HepG2 (cell line): ENCODE measurements at regions not wholly inside any gene's neighbourhood (a gene's known extent, or its start where the extent isn't known, plus 50 kb on each side); places are given as distances from the start of the nearest gene placed in this dataset.

Source experiments
- ATAC-seq: fragments of 200-7000 bp; cut with Tn5 transposase; 3 replicates; pipeline ENCODE4 v1.9.1; 2020; ENCODE audit warnings: mild to moderate bottlenecking, moderate library complexity
- BruUV-seq: library from RNA; stranded (reverse); fragments of 400-500 nt; replicated peaks from 2 replicates; lab custom pipeline; 2021; lab: Mats Ljungman, UMichigan
- CTCF ChIA-PET: fragments of 300-600 bp; formaldehyde crosslinking; extraction: SDS; loops from one replicate; lab custom pipeline; 2021; ENCODE audit warnings: low total read pairs, inconsistent platforms, low intra/inter-chr PET ratio; lab: Yijun Ruan, JAX
- POLR2A ChIA-PET: fragments of 350-600 bp; sonication (Branson Sonifier 250); formaldehyde crosslinking; loops from one replicate; lab custom pipeline; 2020; ENCODE audit warnings: antibody characterized with exemption, inconsistent platforms; lab: Yijun Ruan, JAX
- DNase-seq: peaks from one replicate; pipeline ENCODE4 v3.0.0-alpha.2; 2015; ENCODE audit warnings: low spot score
- FAIRE-seq: peaks from 3 replicates; lab custom pipeline; 2011; peaks lifted over from hg19 to GRCh38; lab: Jason Lieb, UNC
- H2AFZ ChIP-seq: one replicate; pipeline ENCODE4 v1.6.1; 2011; ENCODE audit warnings: low read length, inconsistent platforms
- H3K27ac ChIP-seq: fragments of 300-600 bp; 3 replicates; pipeline ENCODE4 v1.8.0; 2011; ENCODE audit warnings: mixed run types, mild to moderate bottlenecking, mixed read lengths, low read length, inconsistent platforms; ENCODE audit not compliant: insufficient read depth; ENCODE audit errors: extremely low read length
- H3K27me3 ChIP-seq, 2 experiments: fragments of 200-600 bp in 1 of 2; 2 replicates in 1 of 2; 3 replicates in 1 of 2; pipeline versions ENCODE4 v1.6.0 to v1.8.0; 2011; ENCODE audit warnings: low read length in 2 of 2, mild to moderate bottlenecking in 2 of 2, moderate library complexity in 2 of 2, inconsistent platforms in 1 of 2; ENCODE audit not compliant: insufficient read depth in 2 of 2, control insufficient read depth in 1 of 2
- H3K36me3 ChIP-seq, 2 experiments: fragments of 200-600 bp in 1 of 2; replicated peaks in 1 of 2; 2 replicates in 1 of 2; 3 replicates in 1 of 2; pipeline versions ENCODE4 v1.5.1 to v1.8.0; 2011; ENCODE audit warnings: low read length in 2 of 2, inconsistent platforms in 1 of 2; ENCODE audit not compliant: insufficient read depth in 2 of 2, control insufficient read depth in 1 of 2
- H3K4me1 ChIP-seq: 2 replicates; pipeline ENCODE4 v1.5.1; 2012; ENCODE audit warnings: low read length, inconsistent platforms; ENCODE audit not compliant: insufficient read depth
- H3K4me2 ChIP-seq: 2 replicates; pipeline ENCODE4 v1.6.0; 2011; ENCODE audit warnings: low read depth, low read length, inconsistent platforms
- H3K4me3 ChIP-seq, 3 experiments: fragments of 200-600 bp in 1 of 3; sonication (generic), shearing (Covaris generic) in 1 of 3; replicated peaks in 1 of 3; 2 replicates each; pipeline ENCODE4 v1.5.1; 2011 to 2016; ENCODE audit warnings: low read length in 3 of 3, inconsistent platforms in 2 of 3, low read depth in 2 of 3, mild to moderate bottlenecking in 2 of 3, control low read depth in 1 of 3, mixed read lengths in 1 of 3; ENCODE audit not compliant: insufficient read depth in 1 of 3
- H3K79me2 ChIP-seq: one replicate; pipeline ENCODE4 v1.6.1; 2011; ENCODE audit warnings: low read length, inconsistent platforms; ENCODE audit not compliant: insufficient read depth
- H3K9ac ChIP-seq: 2 replicates; pipeline ENCODE4 v1.6.0; 2011; ENCODE audit warnings: mild to moderate bottlenecking, low read depth, low read length, inconsistent platforms; ENCODE audit not compliant: insufficient read depth
- H3K9me3 ChIP-seq: 2 replicates; pipeline ENCODE4 v1.5.1; 2012; ENCODE audit warnings: mild to moderate bottlenecking, low read length
- H4K20me1 ChIP-seq: 2 replicates; pipeline ENCODE4 v1.6.0; 2011; ENCODE audit warnings: inconsistent platforms, mild to moderate bottlenecking, low read length, moderate library complexity; ENCODE audit not compliant: insufficient read depth
- ARNT ChIP-seq: fragments of 450-650 bp; IDR thresholded peaks from 2 replicates; pipeline ENCODE4 v1.6.1; 2017
- CBX2 ChIP-seq, 2 experiments: fragments of 200-600 bp in 1 of 2; sonication (generic); formaldehyde crosslinking in 1 of 2; IDR thresholded peaks; 2 replicates each; pipeline versions ENCODE4 v1.7.0 to v1.8.1; 2018 to 2022; ENCODE audit warnings: low read depth in 2 of 2, low read length in 1 of 2, mild to moderate bottlenecking in 1 of 2, missing genetic modification reagents in 1 of 2
- FOXM1 ChIP-seq: sonication (generic); formaldehyde crosslinking; IDR thresholded peaks from 2 replicates; pipeline ENCODE4 v1.5.0; 2020; ENCODE audit warnings: missing genetic modification reagents
- HNRNPH1 ChIP-seq: fragments of 200-400 bp; formaldehyde crosslinking; optimal IDR thresholded peaks from 2 replicates; pipeline ENCODE3; 2017; ENCODE audit warnings: mild to moderate bottlenecking, low read depth, low read length
- HOXD1 ChIP-seq: sonication (generic); formaldehyde crosslinking; IDR thresholded peaks from 2 replicates; pipeline ENCODE4 v1.5.0; 2020; ENCODE audit warnings: missing genetic modification reagents
- MBNL3 ChIP-seq: fragments of 250-450 bp; sonication (Bioruptor Pico); conservative IDR thresholded peaks from 2 replicates; pipeline ENCODE4 v1.8.0; 2022; ENCODE audit warnings: mild to moderate bottlenecking, inconsistent platforms
- MTA3 ChIP-seq: sonication (generic); formaldehyde crosslinking; IDR thresholded peaks from 2 replicates; pipeline ENCODE4 v1.4.0; 2020; ENCODE audit warnings: missing genetic modification reagents
- NAIF1 ChIP-seq: sonication (generic); formaldehyde crosslinking; IDR thresholded peaks from 2 replicates; pipeline ENCODE4 v1.5.0; 2020; ENCODE audit warnings: mild to moderate bottlenecking, missing genetic modification reagents, borderline replicate concordance
- POGZ ChIP-seq: sonication (generic); formaldehyde crosslinking; IDR thresholded peaks from 2 replicates; pipeline ENCODE4 v1.4.0; 2020; ENCODE audit warnings: mild to moderate bottlenecking, missing genetic modification reagents
- SP140L ChIP-seq: sonication (generic); formaldehyde crosslinking; IDR thresholded peaks from 2 replicates; pipeline ENCODE4 v1.4.0; 2020; ENCODE audit warnings: missing genetic modification reagents, borderline replicate concordance
- SP4 ChIP-seq: sonication (generic); formaldehyde crosslinking; IDR thresholded peaks from 2 replicates; pipeline ENCODE4 v1.8.1; 2023; ENCODE audit warnings: mild to moderate bottlenecking, missing genetic modification reagents
- ZBTB1 ChIP-seq: sonication (generic); formaldehyde crosslinking; IDR thresholded peaks from 2 replicates; pipeline ENCODE4 v1.4.0; 2020; ENCODE audit warnings: missing genetic modification reagents, borderline replicate concordance
- ZNF10 ChIP-seq: sonication (generic); formaldehyde crosslinking; IDR thresholded peaks from 2 replicates; pipeline ENCODE4 v1.4.0; 2020; ENCODE audit warnings: mild to moderate bottlenecking, low read depth, missing genetic modification reagents, borderline replicate concordance
- ZNF205 ChIP-seq: IDR thresholded peaks from 2 replicates; pipeline ENCODE4 v1.6.1; 2018; ENCODE audit warnings: missing biosample characterization, missing genetic modification reagents
- ZNF333 ChIP-seq: sonication (generic); formaldehyde crosslinking; IDR thresholded peaks from 2 replicates; pipeline ENCODE4 v1.4.0; 2020; ENCODE audit warnings: mild to moderate bottlenecking, missing genetic modification reagents, borderline replicate concordance
- ZNF383 ChIP-seq: sonication (generic); formaldehyde crosslinking; IDR thresholded peaks from 2 replicates; pipeline ENCODE4 v1.4.0; 2020; ENCODE audit warnings: missing genetic modification reagents, mild to moderate bottlenecking, borderline replicate concordance
- ZNF557 ChIP-seq: sonication (generic); formaldehyde crosslinking; IDR thresholded peaks from 2 replicates; pipeline ENCODE4 v1.4.0; 2020; ENCODE audit warnings: missing genetic modification reagents
- ZNF564 ChIP-seq: sonication (generic); formaldehyde crosslinking; IDR thresholded peaks from 2 replicates; pipeline ENCODE4 v1.8.1; 2023; ENCODE audit warnings: mild to moderate bottlenecking, missing genetic modification reagents
- ZNF766 ChIP-seq: sonication (generic); formaldehyde crosslinking; IDR thresholded peaks from 2 replicates; pipeline ENCODE4 v1.5.0; 2020; ENCODE audit warnings: missing genetic modification reagents, borderline replicate concordance
- ZNF883 ChIP-seq: sonication (generic); formaldehyde crosslinking; IDR thresholded peaks from 2 replicates; pipeline ENCODE4 v1.5.1; 2020; ENCODE audit warnings: mild to moderate bottlenecking, missing genetic modification reagents; ENCODE audit errors: not compliant biosample characterization
- WGBS: methylation state at CpG from one replicate; pipeline ENCODE4 v1.1.6; 2017; ENCODE audit warnings: low lambda C conversion rate; 5-methylcytosine and 5-hydroxymethylcytosine counted together
- in situ Hi-C: cut with HindIII; loops from 2 replicates; pipeline ENCODE4 v1.10.0; 2017; ENCODE audit warnings: low pct_unique_long_range_greater_than_20kb; ENCODE audit not compliant: extremely low pct_ligation_motif_present
- intact Hi-C: fragments of 100-400 bp; cut with micrococcal nuclease; formaldehyde crosslinking; loops from one replicate; pipeline ENCODE4 v1.10.0; 2022; ENCODE audit not compliant: unreplicated experiment

GRCh38 chr14:85088192-85088591 lies 441.8 kb upstream of the FLRT2 start:
- Histone ChIP-seq H3K4me3 (no peak overlapping the region), H3K36me3 (no peaks in the 10 kb centered on the region), H3K27ac (no peak overlapping the region), H3K4me2 (no peak overlapping the region), H3K79me2 (no peaks in the 10 kb centered on the region), H3K9me3 (peaks cover 85% of the 10 kb centered on the region), H4K20me1 (no peaks in the 10 kb centered on the region), H2AFZ (no peak overlapping the region), H3K27me3 (no peaks in the 10 kb centered on the region), H3K4me1 (no peaks in the 10 kb centered on the region), H3K9ac (no peak overlapping the region)
- BruUV-seq = no TSS peak
- CTCF ChIA-PET = no interaction called here
- TF ChIP-seq CBX2 (IDR thresholded peaks at IDR 0.05; ENCODE audit: low read depth, low read length) (no peak), CBX2 (CRISPR knock-in tag; IDR thresholded peaks at IDR 0.05; ENCODE audit: low read depth) (no peak), ZNF10 (CRISPR knock-in tag) (no peak), ZNF564 (CRISPR knock-in tag) (no peak), ARNT (no peak), HOXD1 (CRISPR knock-in tag) (no peak), FOXM1 (no peak), ZNF883 (CRISPR knock-in tag) (no peak), ZNF766 (no peak), HNRNPH1 (no peak), NAIF1 (CRISPR knock-in tag) (no peak), ZNF205 (CRISPR knock-in tag) (no peak), ZBTB1 (CRISPR knock-in tag) (no peak), SP140L (CRISPR knock-in tag) (no peak), MTA3 (CRISPR knock-in tag) (no peak), ZNF333 (CRISPR knock-in tag) (no peak), ZNF383 (CRISPR knock-in tag) (no peak), POGZ (CRISPR knock-in tag) (no peak), ZNF557 (CRISPR knock-in tag) (no peak), MBNL3 (CRISPR knock-in tag) (no peak), SP4 (no peak)
- intact Hi-C loops = no loop called here
- ATAC-seq (no peak), FAIRE-seq (no peak), DNase-seq (no peak)
- POLR2A ChIA-PET = no interaction called here
- 2% methylated on average over 2 of the region's 2 CpGs for WGBS
- in situ Hi-C loops = no loop called here
